ENCODE measurements at regions not wholly inside any gene's neighbourhood (a gene's known extent, or its start where the extent isn't known, plus 50 kb on each side); places are given as distances from the start of the nearest gene placed in this dataset.

DNA sequence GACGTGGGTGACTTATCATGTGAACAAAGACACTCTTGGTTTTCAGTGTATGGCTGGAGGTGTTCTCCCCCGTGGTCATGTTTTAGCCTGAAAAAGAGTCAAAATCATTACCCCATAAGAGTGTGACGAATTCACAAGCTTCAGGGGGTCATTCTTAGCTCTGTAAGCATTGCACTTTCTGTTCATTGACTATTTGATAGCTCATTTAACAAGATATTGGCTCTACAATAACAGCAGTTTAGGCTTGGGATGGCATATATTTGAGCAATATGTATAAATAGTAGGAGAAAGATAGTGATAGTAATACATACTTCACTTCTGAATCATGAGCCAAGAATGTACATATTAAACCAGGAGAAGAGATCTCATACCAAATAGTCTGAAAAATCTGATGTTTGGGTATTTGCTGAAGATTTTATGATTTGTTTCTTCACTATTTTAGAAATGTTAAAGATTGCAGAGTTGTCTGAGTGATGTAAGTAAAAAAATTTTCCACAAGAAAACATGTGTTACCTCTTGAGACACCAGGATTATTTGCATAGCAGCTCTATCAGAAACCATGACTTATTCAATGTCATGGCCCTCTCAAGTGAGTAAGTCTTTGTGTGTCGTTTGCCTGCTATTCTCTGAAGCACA, 996.0 kb downstream of the OTOL1 start:
- no peak for DNase-seq
- in situ Hi-C loops (cut with HindIII; ENCODE audit: low pct_ligation_motif_present, low pct_unique_long_range_greater_than_20kb, low sequenced_read_pairs) = no loop called here

DNA sequence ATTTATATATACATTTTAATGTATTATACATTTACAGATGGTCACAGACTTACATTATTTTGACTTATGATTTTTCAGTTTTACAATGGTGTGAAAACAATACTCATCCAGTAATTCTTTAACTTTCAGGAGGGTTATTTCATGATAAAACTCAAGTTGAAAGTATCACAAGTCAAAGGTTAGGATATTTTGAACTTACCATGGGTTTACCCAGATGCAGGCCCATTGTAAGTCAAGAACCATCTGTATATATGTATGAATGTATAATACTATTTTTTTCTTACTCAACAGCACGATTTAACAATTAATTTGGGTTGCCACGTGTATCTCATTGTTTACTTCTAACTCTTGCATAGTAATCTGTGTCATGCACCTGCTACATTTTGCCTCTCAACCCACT, 1002.0 kb downstream of the OTOL1 start:
- in situ Hi-C loops (cut with HindIII; ENCODE audit: low pct_ligation_motif_present, low pct_unique_long_range_greater_than_20kb, low sequenced_read_pairs) = no loop called here
- no peak for DNase-seq

DNA sequence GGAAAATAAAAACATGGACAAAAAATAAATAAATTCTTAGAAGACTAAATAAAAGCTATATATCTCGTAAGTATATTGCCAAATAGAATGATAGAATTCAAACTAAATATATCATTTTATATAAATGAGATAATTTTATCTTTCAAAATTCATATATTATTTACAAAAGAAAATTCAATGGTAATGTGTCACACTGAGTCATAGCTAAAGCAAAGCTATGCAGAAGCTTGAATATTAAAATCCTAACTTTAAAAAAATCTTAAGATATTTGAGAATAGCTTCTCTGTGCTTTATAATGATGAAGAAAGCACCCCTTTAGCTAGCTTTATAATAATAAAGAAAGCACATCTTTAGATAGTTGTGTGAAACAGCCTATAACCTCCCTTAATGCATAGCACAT, 1010.8 kb downstream of the OTOL1 start:
- DNase-seq = no peak

DNA sequence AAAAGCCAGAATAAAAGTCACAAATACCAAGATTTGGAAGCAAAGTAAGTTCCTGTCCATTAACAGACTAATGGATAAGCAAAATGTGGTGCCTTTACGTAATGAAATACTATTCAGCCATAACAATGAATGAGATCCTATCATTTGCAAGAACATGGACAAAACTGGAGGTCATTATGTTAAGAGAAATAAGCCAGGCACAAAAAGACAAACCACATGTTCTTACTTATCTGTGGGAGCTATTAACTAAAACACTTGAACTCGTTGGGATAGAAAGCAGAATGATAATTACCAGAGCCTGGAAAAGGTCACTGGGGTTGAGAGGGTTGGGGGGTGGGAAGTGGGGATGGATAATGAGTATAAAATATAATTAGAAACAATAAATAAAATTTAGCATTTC, 1015.9 kb downstream of the OTOL1 start:
- in situ Hi-C loops (cut with HindIII; ENCODE audit: low pct_ligation_motif_present, low pct_unique_long_range_greater_than_20kb, low sequenced_read_pairs) = no loop called here
- DNase-seq = no peak

More for the DNA sequence above, 1010.8 kb downstream of the OTOL1 start:
- in situ Hi-C loops (cut with HindIII; ENCODE audit: low pct_ligation_motif_present, low pct_unique_long_range_greater_than_20kb, low sequenced_read_pairs) = no loop called here

DNA sequence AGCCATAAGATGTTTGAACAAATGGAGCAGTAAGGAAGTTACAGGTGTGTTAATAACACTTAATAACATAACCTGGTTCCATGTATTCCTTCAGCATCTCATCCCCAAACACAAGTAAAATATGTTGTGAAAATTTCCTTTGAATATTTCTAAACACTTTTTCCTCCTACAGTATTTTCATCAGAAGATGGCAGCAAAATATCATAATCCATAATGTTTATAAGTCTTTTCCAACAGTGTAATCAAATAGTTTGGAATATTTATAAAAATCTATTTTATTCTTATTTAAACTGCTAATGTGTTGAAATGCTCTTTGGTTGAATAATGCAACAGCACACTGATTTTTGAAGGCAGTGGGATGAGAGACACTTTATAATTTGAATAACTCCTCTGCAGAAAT, 1020.5 kb downstream of the OTOL1 start:
- DNase-seq = no peak
- in situ Hi-C loops (cut with HindIII; ENCODE audit: low pct_ligation_motif_present, low pct_unique_long_range_greater_than_20kb, low sequenced_read_pairs) = no loop called here

DNA sequence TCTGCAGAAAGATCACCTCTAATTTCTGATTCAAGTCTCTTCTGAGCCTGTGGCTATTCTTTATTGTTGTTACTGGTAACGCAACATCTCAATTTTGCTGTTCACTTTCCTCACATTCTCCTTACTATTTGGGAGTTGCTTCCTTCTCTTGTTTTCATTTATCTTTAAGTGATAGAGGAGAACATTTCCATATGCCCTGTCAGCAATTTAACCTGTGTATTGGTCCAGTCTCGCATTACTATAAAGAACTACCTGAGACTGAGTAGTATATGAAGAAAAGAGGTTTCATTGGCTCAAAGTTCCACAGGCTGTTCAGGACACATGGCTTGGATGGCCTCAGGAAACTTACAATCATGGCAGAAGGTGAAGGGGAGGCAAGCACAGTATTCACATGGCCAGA, 1025.1 kb downstream of the OTOL1 start:
- in situ Hi-C loops (cut with HindIII; ENCODE audit: low pct_ligation_motif_present, low pct_unique_long_range_greater_than_20kb, low sequenced_read_pairs) = no loop called here
- DNase-seq = no peak

DNA sequence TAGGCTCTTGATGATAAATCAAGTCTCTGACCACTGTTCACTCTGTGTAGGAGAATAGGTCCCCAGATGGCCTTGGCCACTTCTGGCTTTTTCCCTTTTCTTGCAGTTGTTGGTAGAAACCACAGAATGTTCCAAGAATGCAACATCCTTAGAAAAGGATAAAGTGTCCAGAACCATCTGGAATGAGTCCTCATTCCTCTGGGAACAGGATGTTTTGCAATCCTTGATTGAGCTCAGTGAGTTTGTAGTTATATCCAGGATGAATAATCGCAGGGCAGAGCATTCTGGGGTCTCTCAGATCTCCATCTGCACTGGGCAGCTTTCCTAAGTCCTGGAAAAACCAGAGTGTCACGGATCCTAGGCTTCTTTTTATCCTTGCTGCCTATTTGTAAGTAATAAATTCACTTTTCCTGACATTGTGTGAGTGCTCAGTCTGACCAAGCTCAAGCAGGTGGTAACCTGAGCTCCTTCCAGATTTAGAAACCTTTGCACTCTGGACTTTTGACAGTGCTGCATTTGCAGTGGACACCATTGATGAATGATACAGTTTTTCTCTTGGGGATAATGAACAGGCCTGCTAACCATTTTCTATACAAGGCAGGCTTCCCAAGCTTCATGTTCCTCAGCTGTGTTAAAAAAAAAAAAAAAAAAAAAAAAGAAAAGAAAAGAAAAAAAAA, 1028.6 kb downstream of the OTOL1 start:
- DNase-seq = peak; percentile 0
- in situ Hi-C loops (cut with HindIII; ENCODE audit: low pct_ligation_motif_present, low pct_unique_long_range_greater_than_20kb, low sequenced_read_pairs) = no loop called here

DNA sequence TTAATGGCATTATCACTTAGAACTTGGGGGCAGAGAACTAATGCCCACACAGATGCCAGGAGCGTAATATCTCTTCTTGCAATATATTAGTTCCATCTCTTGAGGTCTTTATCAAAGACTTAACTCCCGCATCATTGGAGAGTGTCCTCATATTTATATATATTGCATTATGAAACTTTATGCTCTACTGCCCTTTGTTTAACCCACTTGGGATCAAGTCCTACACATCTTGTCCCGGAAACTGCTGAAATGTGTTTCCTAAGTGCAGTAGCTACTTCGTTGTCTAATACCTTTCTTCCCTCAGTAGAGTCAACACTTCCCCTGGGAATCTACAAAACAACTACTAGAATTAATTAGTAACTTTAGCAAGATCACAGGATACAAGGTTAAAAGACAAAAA, 1029.2 kb downstream of the OTOL1 start:
- in situ Hi-C loops (cut with HindIII; ENCODE audit: low pct_ligation_motif_present, low pct_unique_long_range_greater_than_20kb, low sequenced_read_pairs) = no loop called here
- no peak for DNase-seq

DNA sequence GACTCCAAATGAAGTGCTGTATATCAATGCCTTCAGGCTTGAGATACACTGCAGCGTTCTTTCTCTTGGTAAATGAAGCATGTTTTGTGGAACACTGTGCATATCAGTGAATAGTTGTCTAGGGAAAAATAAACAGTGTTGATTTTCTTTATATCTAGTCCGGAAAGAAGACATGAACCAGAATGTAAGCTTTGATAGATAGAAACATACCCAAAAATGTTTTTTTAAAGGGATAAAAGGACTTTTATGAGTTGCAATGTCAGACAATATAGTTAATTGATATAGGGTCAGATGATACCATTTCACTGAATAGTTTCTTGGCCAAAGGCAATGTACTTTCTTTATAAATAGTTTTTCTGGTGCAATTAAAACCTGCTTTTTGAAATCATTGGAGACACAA, 1037.8 kb downstream of the OTOL1 start:
- DNase-seq = no peak
- in situ Hi-C loops (cut with HindIII; ENCODE audit: low pct_ligation_motif_present, low pct_unique_long_range_greater_than_20kb, low sequenced_read_pairs) = no loop called here

DNA sequence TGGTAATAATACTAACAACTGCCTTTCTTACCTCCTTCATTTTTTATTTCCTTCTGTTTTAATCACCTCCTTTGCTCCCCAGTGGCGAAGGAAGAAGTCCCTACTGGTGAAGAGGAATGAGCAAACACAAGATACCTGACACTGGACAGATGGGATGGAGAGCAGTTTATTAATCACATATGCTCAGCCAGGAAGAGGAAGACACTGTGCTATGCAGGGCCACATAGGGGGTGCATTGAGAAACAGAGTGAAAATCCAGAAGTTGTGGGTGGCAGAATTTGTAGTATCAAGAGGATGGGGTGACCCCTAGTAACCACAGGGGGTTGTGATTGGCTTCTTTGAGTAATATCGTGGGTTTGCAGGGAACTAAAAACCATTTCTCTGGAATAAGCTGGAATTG, 1041.9 kb downstream of the OTOL1 start:
- in situ Hi-C loops (cut with HindIII; ENCODE audit: low pct_ligation_motif_present, low pct_unique_long_range_greater_than_20kb, low sequenced_read_pairs) = no loop called here
- DNase-seq = no peak

DNA sequence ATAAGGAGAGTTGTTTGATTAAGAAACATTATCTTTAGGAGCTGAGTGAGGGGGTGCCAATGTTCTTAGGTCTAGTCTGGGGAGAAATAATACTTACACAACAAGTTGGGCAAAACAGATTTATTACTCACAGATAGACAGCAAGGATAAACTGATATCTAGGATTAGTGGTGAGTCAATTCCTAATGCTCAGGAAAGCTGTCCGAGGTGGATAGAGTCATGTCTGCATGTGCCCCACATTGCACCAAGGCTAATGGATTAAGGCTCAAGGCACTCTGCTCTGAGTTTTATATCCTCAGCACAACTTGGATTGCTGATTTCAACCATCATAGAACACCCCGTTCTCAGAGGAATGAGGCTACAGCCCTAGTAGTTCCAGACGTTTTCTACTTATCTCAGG, 1042.3 kb downstream of the OTOL1 start:
- in situ Hi-C loops (cut with HindIII; ENCODE audit: low pct_ligation_motif_present, low pct_unique_long_range_greater_than_20kb, low sequenced_read_pairs) = no loop called here

DNA sequence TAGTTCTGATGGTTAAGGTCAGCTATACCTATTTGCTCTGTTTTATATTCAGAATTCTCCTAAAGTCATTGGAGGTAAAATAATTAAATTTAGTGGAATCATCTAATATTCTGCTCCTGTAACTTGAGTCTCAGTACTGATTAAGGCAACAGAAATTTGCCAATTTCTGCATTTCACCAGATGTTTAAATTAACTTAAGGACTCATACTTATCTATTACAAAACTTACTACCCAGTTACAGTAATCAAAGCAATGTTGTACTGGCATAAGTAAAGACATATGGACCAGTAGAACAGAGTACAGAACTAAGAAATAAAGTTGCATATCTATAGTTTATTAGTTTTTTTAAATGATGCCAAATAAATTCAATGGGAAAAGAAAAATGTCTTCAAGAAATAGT, 1043.8 kb downstream of the OTOL1 start:
- DNase-seq = no peak
- in situ Hi-C loops (cut with HindIII; ENCODE audit: low pct_ligation_motif_present, low pct_unique_long_range_greater_than_20kb, low sequenced_read_pairs) = no loop called here

More for the DNA sequence above, 1042.3 kb downstream of the OTOL1 start:
- no peak for DNase-seq

DNA sequence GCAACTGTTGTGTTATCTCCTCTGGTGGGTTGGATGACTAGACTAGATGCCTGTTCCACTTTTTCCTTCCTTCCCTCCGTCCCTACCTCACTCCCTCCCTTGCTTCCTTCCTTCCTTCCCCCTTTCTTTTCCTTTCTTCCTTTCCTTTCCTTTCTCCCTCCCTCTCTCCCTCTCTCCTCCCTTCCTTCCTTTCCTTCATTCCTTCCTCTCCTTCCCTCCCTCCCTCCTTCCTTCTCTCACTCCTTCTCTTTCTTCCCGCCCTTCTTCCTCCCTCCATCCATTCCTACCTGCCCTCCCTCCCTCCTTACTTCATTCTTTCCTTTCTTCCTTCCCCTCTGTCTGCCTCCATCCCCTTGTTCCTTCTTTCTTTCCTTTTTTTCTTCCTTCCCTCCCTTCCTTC, 1045.3 kb downstream of the OTOL1 start:
- no peak for DNase-seq
- in situ Hi-C loops (cut with HindIII; ENCODE audit: low pct_ligation_motif_present, low pct_unique_long_range_greater_than_20kb, low sequenced_read_pairs) = no loop called here

DNA sequence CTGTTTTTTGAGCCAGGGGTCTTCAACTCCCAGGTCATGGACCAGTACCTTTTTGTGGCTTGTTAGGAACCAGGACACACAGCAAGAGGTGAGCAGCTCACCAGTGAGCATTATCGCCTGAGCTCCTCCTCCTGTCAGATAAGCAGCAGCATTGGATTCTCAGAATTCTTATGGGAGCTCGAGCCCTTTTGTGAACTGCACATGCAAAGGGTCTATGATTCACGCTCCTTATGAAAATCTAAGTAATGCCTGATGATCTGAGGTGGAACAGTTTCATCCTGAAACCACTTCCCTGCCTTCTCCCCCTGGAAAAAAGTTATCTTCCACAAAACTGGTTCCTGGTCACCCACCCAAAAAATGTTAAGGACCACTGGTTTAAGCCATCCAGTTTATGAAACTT, 1047.6 kb downstream of the OTOL1 start:
- in situ Hi-C loops (cut with HindIII; ENCODE audit: low pct_ligation_motif_present, low pct_unique_long_range_greater_than_20kb, low sequenced_read_pairs) = no loop called here
- no peak for DNase-seq

DNA sequence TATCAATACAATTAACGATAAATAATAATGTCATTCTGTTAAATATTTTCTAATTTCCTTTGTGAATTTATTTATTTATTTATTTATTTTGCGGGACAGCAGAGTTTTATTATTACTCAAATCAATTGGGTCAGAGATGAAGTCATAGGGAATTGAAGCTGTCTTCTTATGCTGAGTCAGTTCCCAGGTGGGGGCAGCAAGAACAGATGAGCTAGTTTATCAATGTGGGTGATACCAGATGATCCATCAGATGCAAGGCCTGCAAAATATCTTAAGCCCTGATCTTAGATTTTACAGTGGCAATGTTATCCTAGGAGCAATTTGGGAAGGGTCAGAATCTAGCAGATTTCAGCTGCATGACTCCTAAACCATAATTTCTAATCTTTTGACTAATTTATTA, 1050.3 kb downstream of the OTOL1 start:
- in situ Hi-C loops (cut with HindIII; ENCODE audit: low pct_ligation_motif_present, low pct_unique_long_range_greater_than_20kb, low sequenced_read_pairs) = no loop called here

DNA sequence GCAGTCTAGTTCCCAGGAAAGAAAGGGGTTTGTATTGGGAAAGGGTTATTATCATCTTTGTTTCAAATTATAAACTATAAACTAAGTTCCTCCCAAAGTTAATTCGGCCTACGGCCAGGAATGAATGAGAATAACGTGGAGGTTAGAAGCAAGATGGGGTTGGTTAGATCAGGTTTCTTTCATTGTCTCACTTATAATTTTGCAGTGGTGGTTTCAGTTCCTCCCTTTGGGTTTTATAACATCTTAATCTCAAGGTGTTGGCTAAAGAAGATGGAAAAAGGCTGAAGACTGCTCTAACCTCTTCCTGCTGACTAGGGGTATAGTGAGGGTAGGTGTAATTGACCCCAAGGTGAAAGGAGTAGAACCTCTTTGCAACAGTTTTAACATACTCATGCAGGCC, 1050.7 kb downstream of the OTOL1 start:
- in situ Hi-C loops (cut with HindIII; ENCODE audit: low pct_ligation_motif_present, low pct_unique_long_range_greater_than_20kb, low sequenced_read_pairs) = no loop called here
- no peak for DNase-seq

More for the DNA sequence above, 1050.3 kb downstream of the OTOL1 start:
- no peak for DNase-seq

DNA sequence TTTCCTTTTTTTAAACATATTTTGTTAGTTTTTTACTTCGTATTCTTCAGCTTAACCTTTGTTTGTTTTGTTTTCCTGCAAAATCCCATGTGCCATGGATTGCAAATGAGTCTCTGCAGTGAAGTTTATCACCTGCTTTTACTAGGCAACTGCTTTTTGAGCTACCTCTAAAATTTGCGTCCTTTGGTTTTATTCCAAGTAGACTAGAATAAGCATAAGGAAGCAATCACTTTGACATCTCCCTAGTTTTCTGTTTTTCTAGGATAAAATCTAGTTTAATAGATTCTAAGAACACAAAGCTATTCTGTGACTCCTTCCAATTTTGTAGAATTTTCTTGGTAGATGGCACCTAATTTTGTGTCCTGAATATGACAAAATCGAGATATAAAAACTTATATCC, 1059.2 kb downstream of the OTOL1 start:
- in situ Hi-C loops (cut with HindIII; ENCODE audit: low pct_ligation_motif_present, low pct_unique_long_range_greater_than_20kb, low sequenced_read_pairs) = no loop called here
- DNase-seq = no peak

DNA sequence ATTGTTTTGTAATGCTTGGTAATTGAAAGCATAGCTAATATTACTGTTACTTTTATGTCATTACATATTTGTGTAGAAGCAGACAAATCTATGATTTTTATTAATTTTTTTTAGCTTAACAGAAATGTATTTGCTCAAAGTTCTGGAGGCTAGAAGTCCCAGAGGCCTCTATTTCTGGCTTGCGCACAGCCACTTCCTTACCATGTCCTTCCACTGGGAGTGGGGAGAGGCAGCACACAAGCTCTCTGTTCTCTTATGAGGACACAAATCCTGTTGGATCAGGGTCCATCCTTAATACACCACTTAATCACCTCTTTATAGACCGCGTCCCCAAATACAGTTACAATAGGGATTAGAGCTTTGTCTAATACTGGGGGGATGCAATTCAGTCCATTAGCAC, 1061.4 kb downstream of the OTOL1 start:
- in situ Hi-C loops (cut with HindIII; ENCODE audit: low pct_ligation_motif_present, low pct_unique_long_range_greater_than_20kb, low sequenced_read_pairs) = no loop called here
- no peak for DNase-seq

DNA sequence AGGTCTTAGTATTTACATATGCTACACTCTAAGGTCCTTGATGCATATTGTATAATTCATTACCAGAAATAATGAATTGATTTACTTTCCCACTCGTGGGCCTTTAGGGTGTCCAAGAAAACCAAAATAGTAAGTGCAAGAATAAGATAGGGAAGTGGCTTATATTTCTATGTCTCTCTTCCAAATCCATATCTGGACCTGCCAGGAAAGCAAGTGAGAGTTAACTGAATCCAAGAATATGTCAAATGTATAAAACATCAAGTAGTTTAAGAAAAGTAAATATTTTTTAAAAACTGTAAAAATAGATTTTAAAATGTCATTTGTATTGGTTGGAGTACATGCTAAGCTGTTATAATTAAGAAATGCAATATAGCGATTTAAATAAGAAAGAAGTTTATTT, 1072.1 kb downstream of the OTOL1 start:
- no peak for DNase-seq
- in situ Hi-C loops (cut with HindIII; ENCODE audit: low pct_ligation_motif_present, low pct_unique_long_range_greater_than_20kb, low sequenced_read_pairs) = no loop called here

DNA sequence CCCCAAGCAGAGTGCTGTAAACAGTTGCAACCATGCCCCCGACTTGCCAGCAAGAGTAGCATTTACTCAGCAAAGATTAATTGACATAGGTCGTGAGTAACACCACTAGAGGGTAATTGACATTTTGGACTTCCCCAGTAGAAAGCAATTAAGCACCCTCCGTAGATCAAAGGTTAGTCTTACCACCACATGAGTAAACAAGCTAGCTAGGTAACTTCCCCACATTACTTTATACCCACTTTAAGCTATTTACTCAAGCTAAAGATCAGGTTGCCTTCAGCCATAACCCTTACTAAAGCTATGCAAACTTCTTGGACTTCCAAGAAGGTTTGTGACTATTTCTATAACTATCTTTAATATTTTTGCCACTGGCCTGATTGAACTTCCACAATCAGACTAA, 1072.7 kb downstream of the OTOL1 start:
- DNase-seq = no peak
- in situ Hi-C loops (cut with HindIII; ENCODE audit: low pct_ligation_motif_present, low pct_unique_long_range_greater_than_20kb, low sequenced_read_pairs) = no loop called here
